ENCODE measurements at regions not wholly inside any gene's neighbourhood (a gene's known extent, or its start where the extent isn't known, plus 50 kb on each side); places are given as distances from the start of the nearest gene placed in this dataset.

DNA sequence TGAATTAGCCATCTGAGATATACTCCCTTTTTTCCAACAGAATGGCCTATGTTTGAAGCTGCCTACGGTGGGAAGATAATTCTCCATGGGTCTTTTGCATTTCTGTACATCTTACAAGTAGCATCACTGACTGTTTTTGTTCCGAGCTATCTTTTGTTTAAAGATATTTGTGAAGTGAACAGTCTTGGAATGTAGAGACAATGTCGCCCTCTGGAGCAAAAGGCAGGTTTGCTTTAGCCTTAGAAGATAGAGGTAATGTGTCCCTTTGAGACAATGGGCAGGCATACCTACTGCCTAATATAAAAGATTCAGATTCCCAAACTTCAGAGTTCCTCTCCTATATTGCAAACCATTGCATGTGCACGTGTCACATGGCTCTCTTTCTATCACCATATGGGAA lies 347.8 kb upstream of the CNR1 start:
- TF ChIP-seq CTCF (optimal IDR thresholded peaks at IDR 0.05 in 1 of 3, IDR thresholded peaks at IDR 0.05 in 1 of 3, conservative IDR thresholded peaks at IDR 0.05 in 1 of 3; ENCODE audit: extremely low read depth in 1 of 3, insufficient read depth in 2 of 3, low read length in 3 of 3) (no peak), EZH2 (IDR thresholded peaks at IDR 0.05; ENCODE audit: low read length) (no peak)
